Sigmoid colon (tissue), 4 donors: ENCODE measurements at regions not wholly inside any gene's neighbourhood (a gene's known extent, or its start where the extent isn't known, plus 50 kb on each side); places are given as distances from the start of the nearest gene placed in this dataset.

ENCODE experiments used
- EP300 ChIP-seq, 4 donors: sonication (generic); formaldehyde crosslinking; IDR thresholded peaks; one replicate each; pipeline ENCODE4 v1.6.1; 2017; ENCODE audit warnings: antibody characterized with exemption in 4 of 4
- POLR2A ChIP-seq, 2 donors: fragments of 450-650 bp; IDR thresholded peaks; one replicate each; pipeline ENCODE4 v1.6.1; 2016; ENCODE audit warnings: antibody characterized with exemption in 2 of 2, mild to moderate bottlenecking in 2 of 2, moderate library complexity in 2 of 2
- POLR2AphosphoS5 ChIP-seq, 4 donors: sonication (generic); formaldehyde crosslinking; IDR thresholded peaks; one replicate each; pipeline ENCODE4 v1.6.1; 2017; ENCODE audit warnings: antibody characterized with exemption in 4 of 4
- TF ChIP-seq, protein P1 (sequence below), 4 experiments: fragments of 450-650 bp in 3 of 4; fragments of 200-600 bp in 1 of 4; IDR thresholded peaks; one replicate each; pipeline ENCODE4 v1.5.1; 2016 to 2019; ENCODE audit warnings: antibody characterized with exemption in 4 of 4, mild to moderate bottlenecking in 3 of 4, moderate library complexity in 2 of 4

DNA sequence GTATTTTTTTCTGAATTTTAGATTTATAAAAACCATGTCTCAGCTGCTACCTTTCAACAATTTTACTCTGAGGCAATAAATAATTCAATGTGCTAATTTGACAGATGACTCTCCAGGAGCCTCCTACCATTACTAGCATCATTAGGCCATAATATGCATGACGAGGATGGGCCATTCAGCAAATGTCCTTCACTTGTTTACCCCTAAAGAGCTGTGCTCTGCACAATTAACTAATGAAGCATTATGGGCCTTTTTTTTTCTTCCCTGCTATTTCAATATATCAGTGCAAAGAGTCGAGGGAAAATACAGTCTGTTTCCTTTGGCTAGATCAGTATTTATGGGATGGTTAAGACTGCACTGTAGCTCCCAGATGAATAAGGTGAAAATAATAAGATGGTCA, 627.2 kb downstream of the ISL1 start:
- TF ChIP-seq POLR2A (IDR thresholded peaks at IDR 0.05) (no peak), POLR2AphosphoS5 (IDR thresholded peaks at IDR 0.05) (no peak), EP300 (IDR thresholded peaks at IDR 0.05) (no peak)
- TF ChIP-seq, protein P1, sequence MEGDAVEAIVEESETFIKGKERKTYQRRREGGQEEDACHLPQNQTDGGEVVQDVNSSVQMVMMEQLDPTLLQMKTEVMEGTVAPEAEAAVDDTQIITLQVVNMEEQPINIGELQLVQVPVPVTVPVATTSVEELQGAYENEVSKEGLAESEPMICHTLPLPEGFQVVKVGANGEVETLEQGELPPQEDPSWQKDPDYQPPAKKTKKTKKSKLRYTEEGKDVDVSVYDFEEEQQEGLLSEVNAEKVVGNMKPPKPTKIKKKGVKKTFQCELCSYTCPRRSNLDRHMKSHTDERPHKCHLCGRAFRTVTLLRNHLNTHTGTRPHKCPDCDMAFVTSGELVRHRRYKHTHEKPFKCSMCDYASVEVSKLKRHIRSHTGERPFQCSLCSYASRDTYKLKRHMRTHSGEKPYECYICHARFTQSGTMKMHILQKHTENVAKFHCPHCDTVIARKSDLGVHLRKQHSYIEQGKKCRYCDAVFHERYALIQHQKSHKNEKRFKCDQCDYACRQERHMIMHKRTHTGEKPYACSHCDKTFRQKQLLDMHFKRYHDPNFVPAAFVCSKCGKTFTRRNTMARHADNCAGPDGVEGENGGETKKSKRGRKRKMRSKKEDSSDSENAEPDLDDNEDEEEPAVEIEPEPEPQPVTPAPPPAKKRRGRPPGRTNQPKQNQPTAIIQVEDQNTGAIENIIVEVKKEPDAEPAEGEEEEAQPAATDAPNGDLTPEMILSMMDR (IDR thresholded peaks at IDR 0.05), result no peak
